ENCODE measurements at regions not wholly inside any gene's neighbourhood (a gene's known extent, or its start where the extent isn't known, plus 50 kb on each side); places are given as distances from the start of the nearest gene placed in this dataset.

GRCh38 chr17:70394473-70395232 lies 225.3 kb downstream of the KCNJ2 start:
- TF ChIP-seq CTCF (IDR thresholded peaks at IDR 0.05; ENCODE audit: poor library complexity), result no peak
- TF ChIP-seq EZH2 (IDR thresholded peaks at IDR 0.05; ENCODE audit: borderline replicate concordance), result no peak
- no peak for TF ChIP-seq EZH2phosphoT487 (IDR thresholded peaks at IDR 0.05; ENCODE audit: low read depth, severe bottlenecking, unreplicated experiment)

Measured in hepatocyte (in vitro differentiated cells).